HG03175 (cell line): ENCODE measurements at regions not wholly inside any gene's neighbourhood (a gene's known extent, or its start where the extent isn't known, plus 50 kb on each side); places are given as distances from the start of the nearest gene placed in this dataset.
"Not testable (repeated sequence)": the region's sequence is repeated elsewhere in the genome, so short reads cannot be mapped to it uniquely, and the experiment has no call there.

Source experiments
- ATAC-seq: cut with Tn5 transposase; IDR thresholded peaks from one replicate; pipeline ENCODE4 v1.9.1; 2021; ENCODE audit warnings: mild to moderate bottlenecking, moderate library complexity; ENCODE audit not compliant: unreplicated experiment

GRCh38 chr1:229139331-229140118, 131.4 kb upstream of the RAB4A start:
- ATAC-seq = no peak

- ATAC-seq = no peak
Observed at GRCh38 chr1:229140119-229140396, 130.9 kb upstream of the RAB4A start.

- no peak for ATAC-seq
Observed at GRCh38 chr1:229141271-229141670, 129.6 kb upstream of the RAB4A start.

- no peak for ATAC-seq
Observed at GRCh38 chr1:229141689-229142377, 129.1 kb upstream of the RAB4A start.

GRCh38 chr1:229142471-229142870, 128.4 kb upstream of the RAB4A start:
- no peak for ATAC-seq

GRCh38 chr1:229146647-229147046, 124.3 kb upstream of the RAB4A start:
- ATAC-seq = no peak

GRCh38 chr1:229147072-229147471, 123.8 kb upstream of the RAB4A start:
- no peak for ATAC-seq

GRCh38 chr1:229148041-229148671, 122.8 kb upstream of the RAB4A start:
- ATAC-seq = no peak

- ATAC-seq = no peak
Observed at GRCh38 chr1:229148743-229149142, 122.2 kb upstream of the RAB4A start.

GRCh38 chr1:229149435-229149834, 121.5 kb upstream of the RAB4A start:
- no peak for ATAC-seq

GRCh38 chr1:229150518-229150917, 120.4 kb upstream of the RAB4A start:
- ATAC-seq = no peak

GRCh38 chr1:229151412-229151811, 119.5 kb upstream of the RAB4A start:
- ATAC-seq = not testable (repeated sequence)

- ATAC-seq = no peak
Observed at GRCh38 chr1:229152311-229152710, 118.6 kb upstream of the RAB4A start.

- no peak for ATAC-seq
Observed at GRCh38 chr1:229153955-229154548, 116.9 kb upstream of the RAB4A start.

- ATAC-seq = no peak
Observed at GRCh38 chr1:229154811-229155210, 116.1 kb upstream of the RAB4A start.

- ATAC-seq = no peak
Observed at GRCh38 chr1:229155472-229155871, 115.4 kb upstream of the RAB4A start.

- no peak for ATAC-seq
Observed at GRCh38 chr1:229156872-229157271, 114.0 kb upstream of the RAB4A start.

GRCh38 chr1:229157480-229157879, 113.4 kb upstream of the RAB4A start:
- ATAC-seq = no peak

GRCh38 chr1:229158341-229158921, 112.5 kb upstream of the RAB4A start:
- ATAC-seq = no peak

GRCh38 chr1:229158927-229159326, 112.0 kb upstream of the RAB4A start:
- ATAC-seq = no peak
